Fibroblast of villous mesenchyme (primary cell): ENCODE measurements at regions not wholly inside any gene's neighbourhood (a gene's known extent, or its start where the extent isn't known, plus 50 kb on each side); places are given as distances from the start of the nearest gene placed in this dataset.
"Not testable (repeated sequence)": the region's sequence is repeated elsewhere in the genome, so short reads cannot be mapped to it uniquely, and the experiment has no call there.

ENCODE experiments used
- DNase-seq: peaks from one replicate; pipeline ENCODE4 v3.0.0-alpha.2; 2010; ENCODE audit warnings: low read depth
- H3K4me3 ChIP-seq: 2 replicates; pipeline ENCODE4 v1.5.1; 2011; ENCODE audit warnings: low read depth, mild to moderate bottlenecking, low read length
- TF ChIP-seq, protein P1 (sequence below): IDR thresholded peaks from 2 replicates; pipeline ENCODE4 v1.5.1; 2012; ENCODE audit warnings: low read depth, mild to moderate bottlenecking, low read length; ENCODE audit not compliant: insufficient read depth

DNA sequence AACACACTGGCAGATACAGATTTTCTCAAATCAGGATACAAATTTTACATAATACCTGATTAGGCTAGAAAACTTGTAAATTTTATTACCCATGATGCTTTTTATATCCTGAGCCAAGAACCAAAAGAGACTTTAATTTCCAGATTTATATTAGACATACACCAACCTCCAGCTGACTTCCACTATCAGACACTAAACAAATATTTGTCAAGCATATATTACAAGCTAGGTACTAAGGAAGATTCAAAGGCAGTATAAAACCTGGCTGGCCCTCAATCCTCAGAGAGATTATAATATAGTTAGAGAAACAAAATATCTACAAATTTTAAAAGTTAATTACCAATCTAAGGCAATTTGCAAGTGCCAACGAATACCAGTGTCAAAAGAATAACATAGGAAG lies 357.8 kb upstream of the F9 start:
- TF ChIP-seq, protein P1, sequence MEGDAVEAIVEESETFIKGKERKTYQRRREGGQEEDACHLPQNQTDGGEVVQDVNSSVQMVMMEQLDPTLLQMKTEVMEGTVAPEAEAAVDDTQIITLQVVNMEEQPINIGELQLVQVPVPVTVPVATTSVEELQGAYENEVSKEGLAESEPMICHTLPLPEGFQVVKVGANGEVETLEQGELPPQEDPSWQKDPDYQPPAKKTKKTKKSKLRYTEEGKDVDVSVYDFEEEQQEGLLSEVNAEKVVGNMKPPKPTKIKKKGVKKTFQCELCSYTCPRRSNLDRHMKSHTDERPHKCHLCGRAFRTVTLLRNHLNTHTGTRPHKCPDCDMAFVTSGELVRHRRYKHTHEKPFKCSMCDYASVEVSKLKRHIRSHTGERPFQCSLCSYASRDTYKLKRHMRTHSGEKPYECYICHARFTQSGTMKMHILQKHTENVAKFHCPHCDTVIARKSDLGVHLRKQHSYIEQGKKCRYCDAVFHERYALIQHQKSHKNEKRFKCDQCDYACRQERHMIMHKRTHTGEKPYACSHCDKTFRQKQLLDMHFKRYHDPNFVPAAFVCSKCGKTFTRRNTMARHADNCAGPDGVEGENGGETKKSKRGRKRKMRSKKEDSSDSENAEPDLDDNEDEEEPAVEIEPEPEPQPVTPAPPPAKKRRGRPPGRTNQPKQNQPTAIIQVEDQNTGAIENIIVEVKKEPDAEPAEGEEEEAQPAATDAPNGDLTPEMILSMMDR = no peak
- DNase-seq = no peak
- no peak overlapping the region for H3K4me3 ChIP-seq

- no peak overlapping the region for H3K4me3 ChIP-seq
- no peak for DNase-seq
- TF ChIP-seq, protein P1 = no peak
These were observed 359.9 kb upstream of the F9 start for GRCh38 chrX:139170526-139171173.

- TF ChIP-seq, protein P1 = no peak
- DNase-seq = no peak
- no peak overlapping the region for H3K4me3 ChIP-seq
These were observed 363.3 kb upstream of the F9 start for GRCh38 chrX:139167282-139167681.

DNA sequence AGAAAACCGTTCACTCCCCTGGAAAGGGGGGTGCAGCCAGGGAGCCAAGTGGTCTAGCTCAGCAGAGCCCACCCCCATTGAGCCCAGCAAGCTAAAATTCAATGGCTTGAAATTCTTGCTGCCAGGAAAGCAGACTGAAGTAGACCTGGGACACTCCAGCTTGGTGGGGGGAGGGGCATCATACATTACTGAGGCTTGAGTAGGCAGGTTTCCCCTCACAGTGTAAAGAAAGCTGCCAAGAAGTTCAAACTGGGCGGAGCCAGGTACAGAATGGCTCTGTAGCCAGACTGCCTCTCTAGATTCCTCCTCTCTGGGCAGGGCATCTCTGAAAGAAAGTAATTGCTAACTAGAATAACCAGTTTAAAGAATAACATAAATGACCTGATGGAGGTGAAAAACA lies 372.3 kb upstream of the F9 start:
- no peak overlapping the region for H3K4me3 ChIP-seq
- TF ChIP-seq, protein P1 = no peak
- DNase-seq = no peak

GRCh38 chrX:139156356-139156755 lies 374.2 kb upstream of the F9 start:
- no peak overlapping the region for H3K4me3 ChIP-seq
- TF ChIP-seq, protein P1 = no peak
- DNase-seq = no peak

DNA sequence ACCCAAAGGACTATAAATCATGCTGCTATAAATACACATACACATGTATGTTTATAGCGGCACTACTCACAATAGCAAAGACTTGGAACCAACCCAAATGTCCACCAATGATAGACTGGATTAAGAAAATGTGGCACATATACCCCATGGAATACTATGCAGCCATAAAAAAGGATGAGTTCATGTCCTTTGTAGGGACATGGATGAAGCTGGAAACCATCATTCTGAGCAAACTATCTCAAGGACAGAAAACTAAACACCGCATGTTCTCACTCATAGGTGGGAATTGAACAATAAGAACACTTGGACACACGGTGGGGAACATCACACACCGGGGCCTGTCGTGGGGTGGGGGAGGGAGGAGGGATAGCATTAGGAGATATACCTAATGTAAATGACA lies 383.9 kb upstream of the F9 start:
- DNase-seq, H3K4me3 ChIP-seq: not testable (repeated sequence)

GRCh38 chrX:139141370-139141769 lies 389.2 kb upstream of the F9 start:
- no peak for DNase-seq
- H3K4me3 ChIP-seq = no peak overlapping the region
- TF ChIP-seq, protein P1 = no peak
